HG03064 (cell line): ENCODE measurements at regions not wholly inside any gene's neighbourhood (a gene's known extent, or its start where the extent isn't known, plus 50 kb on each side); places are given as distances from the start of the nearest gene placed in this dataset.
"Not testable (repeated sequence)": the region's sequence is repeated elsewhere in the genome, so short reads cannot be mapped to it uniquely, and the experiment has no call there.

Source experiments
- ATAC-seq: cut with Tn5 transposase; IDR thresholded peaks from one replicate; pipeline ENCODE4 v1.9.1; 2021; ENCODE audit warnings: low read depth; ENCODE audit not compliant: unreplicated experiment

GRCh38 chr5:13250464-13251291 lies 693.8 kb downstream of the DNAH5 start:
- ATAC-seq, result no peak

- no peak for ATAC-seq
Observed at GRCh38 chr5:13249854-13250253, 694.6 kb downstream of the DNAH5 start.

GRCh38 chr5:13248253-13248652 lies 696.2 kb downstream of the DNAH5 start:
- no peak for ATAC-seq

- ATAC-seq, result no peak
Observed at GRCh38 chr5:13246053-13246452, 698.4 kb downstream of the DNAH5 start.

GRCh38 chr5:13244151-13244550 lies 700.3 kb downstream of the DNAH5 start:
- ATAC-seq, result no peak

GRCh38 chr5:13227513-13227912 lies 717.0 kb downstream of the DNAH5 start:
- ATAC-seq, result no peak

- no peak for ATAC-seq
Observed at GRCh38 chr5:13218518-13218917, 726.0 kb downstream of the DNAH5 start.

GRCh38 chr5:13217636-13218035 lies 726.9 kb downstream of the DNAH5 start:
- ATAC-seq, result no peak

- ATAC-seq, result no peak
Observed at GRCh38 chr5:13215806-13216205, 728.7 kb downstream of the DNAH5 start.

GRCh38 chr5:13215370-13215769 lies 729.1 kb downstream of the DNAH5 start:
- no peak for ATAC-seq

GRCh38 chr5:13214182-13214581 lies 730.3 kb downstream of the DNAH5 start:
- ATAC-seq, result no peak

GRCh38 chr5:13212886-13213285 lies 731.6 kb downstream of the DNAH5 start:
- ATAC-seq, result no peak

GRCh38 chr5:13211064-13211463 lies 733.4 kb downstream of the DNAH5 start:
- no peak for ATAC-seq

- ATAC-seq, result no peak
Observed at GRCh38 chr5:13207112-13207511, 737.4 kb downstream of the DNAH5 start.

GRCh38 chr5:13201022-13201421 lies 743.5 kb downstream of the DNAH5 start:
- no peak for ATAC-seq

- not testable (repeated sequence) for ATAC-seq
Observed at GRCh38 chr5:13198226-13198625, 746.3 kb downstream of the DNAH5 start.

GRCh38 chr5:13189532-13189931 lies 755.0 kb downstream of the DNAH5 start:
- ATAC-seq, result no peak

GRCh38 chr5:13188371-13188770 lies 756.1 kb downstream of the DNAH5 start:
- ATAC-seq, result no peak

GRCh38 chr5:13187186-13187585 lies 757.3 kb downstream of the DNAH5 start:
- no peak for ATAC-seq

- ATAC-seq, result no peak
Observed at GRCh38 chr5:13186177-13186576, 758.3 kb downstream of the DNAH5 start.

GRCh38 chr5:13179407-13180087 lies 764.9 kb downstream of the DNAH5 start:
- ATAC-seq, result no peak

GRCh38 chr5:13143630-13144029 lies 800.9 kb downstream of the DNAH5 start:
- no peak for ATAC-seq
